Glutamatergic neuron (in vitro differentiated cells): ENCODE measurements at regions not wholly inside any gene's neighbourhood (a gene's known extent, or its start where the extent isn't known, plus 50 kb on each side); places are given as distances from the start of the nearest gene placed in this dataset.

ENCODE experiments used
- DNase-seq: peaks from one replicate; pipeline ENCODE4 v3.0.0; 2022
- H3K27ac Mint-ChIP-seq: one replicate; pipeline ENCODE4 v1.8.0; 2020; ENCODE audit warnings: mild to moderate bottlenecking, mixed read lengths, inconsistent platforms; ENCODE audit not compliant: unreplicated experiment
- H3K27me3 Mint-ChIP-seq: one replicate; pipeline ENCODE4 v1.8.0; 2020; ENCODE audit warnings: mild to moderate bottlenecking, moderate library complexity, mixed read lengths, inconsistent platforms; ENCODE audit not compliant: unreplicated experiment
- H3K36me3 Mint-ChIP-seq: one replicate; pipeline ENCODE4 v1.8.0; 2020; ENCODE audit warnings: mild to moderate bottlenecking, mixed read lengths, inconsistent platforms; ENCODE audit not compliant: unreplicated experiment
- H3K4me1 Mint-ChIP-seq: one replicate; pipeline ENCODE4 v1.8.0; 2020; ENCODE audit warnings: mild to moderate bottlenecking, low read depth, mixed read lengths, inconsistent platforms; ENCODE audit not compliant: unreplicated experiment
- H3K4me3 Mint-ChIP-seq: one replicate; pipeline ENCODE4 v1.8.0; 2020; ENCODE audit warnings: mild to moderate bottlenecking, mixed read lengths, inconsistent platforms; ENCODE audit not compliant: unreplicated experiment
- H3K9me3 Mint-ChIP-seq: one replicate; pipeline ENCODE4 v1.8.0; 2020; ENCODE audit warnings: mild to moderate bottlenecking, moderate library complexity, mixed read lengths, inconsistent platforms; ENCODE audit not compliant: unreplicated experiment
- CTCF ChIP-seq: fragments of 200-600 bp; sonication (generic); IDR thresholded peaks from one replicate; pipeline ENCODE4 v1.5.0; 2021; ENCODE audit not compliant: partially characterized antibody, unreplicated experiment

- Mint-ChIP-seq H3K27ac (no peak overlapping the region), H3K4me3 (no peak overlapping the region), H3K4me1 (peaks cover 2% of the 10 kb centered on the region), H3K27me3 (no peaks in the 10 kb centered on the region), H3K36me3 (no peaks in the 10 kb centered on the region), H3K9me3 (no peaks in the 10 kb centered on the region)
- no peak for DNase-seq
- TF ChIP-seq CTCF: no peak
These were observed 266.8 kb upstream of the PRMT6 start for GRCh38 chr1:106789686-106790085.

GRCh38 chr1:106791041-106791440, 265.4 kb upstream of the PRMT6 start:
- DNase-seq: no peak
- H3K36me3 Mint-ChIP-seq: no peaks in the 10 kb centered on the region
- no peaks in the 10 kb centered on the region for H3K9me3 Mint-ChIP-seq
- no peak overlapping the region for H3K4me3 Mint-ChIP-seq
- no peaks in the 10 kb centered on the region for H3K27me3 Mint-ChIP-seq
- H3K27ac Mint-ChIP-seq: no peak overlapping the region
- H3K4me1 Mint-ChIP-seq: peaks cover 2% of the 10 kb centered on the region
- no peak for TF ChIP-seq CTCF

- Mint-ChIP-seq H3K9me3 (no peaks in the 10 kb centered on the region), H3K36me3 (no peaks in the 10 kb centered on the region)
These were observed 262.8 kb upstream of the PRMT6 start for GRCh38 chr1:106793651-106794050.

GRCh38 chr1:106798991-106799390, 257.5 kb upstream of the PRMT6 start:
- Mint-ChIP-seq H3K27ac (no peak overlapping the region), H3K9me3 (peaks cover 3% of the 10 kb centered on the region), H3K36me3 (no peaks in the 10 kb centered on the region), H3K4me1 (peaks cover 3% of the 10 kb centered on the region), H3K4me3 (no peak overlapping the region), H3K27me3 (peaks cover 2% of the 10 kb centered on the region)
- no peak for DNase-seq
- no peak for TF ChIP-seq CTCF

More at GRCh38 chr1:106793651-106794050, 262.8 kb upstream of the PRMT6 start:
- no peak for TF ChIP-seq CTCF
- no peak for DNase-seq
- Mint-ChIP-seq H3K4me3 (no peak overlapping the region), H3K4me1 (no peaks in the 10 kb centered on the region), H3K27ac (no peak overlapping the region), H3K27me3 (peaks cover 2% of the 10 kb centered on the region)

GRCh38 chr1:106802181-106802580, 254.3 kb upstream of the PRMT6 start:
- Mint-ChIP-seq H3K27me3 (peaks cover 2% of the 10 kb centered on the region), H3K4me1 (peaks cover 3% of the 10 kb centered on the region), H3K4me3 (no peak overlapping the region), H3K27ac (no peak overlapping the region), H3K36me3 (no peaks in the 10 kb centered on the region), H3K9me3 (peaks cover 3% of the 10 kb centered on the region)
- TF ChIP-seq CTCF: no peak
- DNase-seq: no peak
